Right forelimb (tissue), 1 donor: ENCODE measurements at regions not wholly inside any gene's neighbourhood (a gene's known extent, or its start where the extent isn't known, plus 50 kb on each side); places are given as distances from the start of the nearest gene placed in this dataset.

Experiments used
- DNase-seq: peaks from one replicate; pipeline ENCODE4 v3.0.0-alpha.2; 2018

DNA sequence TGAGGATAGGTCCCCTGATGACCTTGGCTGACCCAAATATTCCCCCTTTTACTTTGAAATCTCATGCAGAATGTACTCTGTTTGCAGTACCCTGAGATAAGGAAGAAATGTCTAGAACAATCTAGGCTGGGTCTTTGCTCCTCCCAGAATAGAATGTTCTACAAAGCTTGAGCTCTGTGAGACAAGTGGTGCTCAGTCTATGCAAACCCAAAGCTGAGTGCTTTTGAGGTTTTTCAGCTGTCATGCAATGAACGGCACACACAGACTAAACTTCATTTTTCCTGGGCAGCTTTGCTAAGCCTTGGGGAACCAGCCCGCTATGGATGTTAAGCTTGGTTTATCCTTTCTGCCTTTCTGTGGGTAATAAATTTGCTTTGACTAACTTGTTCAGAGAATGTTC is 513.6 kb downstream of the FAT4 start:
- DNase-seq: no peak

DNA sequence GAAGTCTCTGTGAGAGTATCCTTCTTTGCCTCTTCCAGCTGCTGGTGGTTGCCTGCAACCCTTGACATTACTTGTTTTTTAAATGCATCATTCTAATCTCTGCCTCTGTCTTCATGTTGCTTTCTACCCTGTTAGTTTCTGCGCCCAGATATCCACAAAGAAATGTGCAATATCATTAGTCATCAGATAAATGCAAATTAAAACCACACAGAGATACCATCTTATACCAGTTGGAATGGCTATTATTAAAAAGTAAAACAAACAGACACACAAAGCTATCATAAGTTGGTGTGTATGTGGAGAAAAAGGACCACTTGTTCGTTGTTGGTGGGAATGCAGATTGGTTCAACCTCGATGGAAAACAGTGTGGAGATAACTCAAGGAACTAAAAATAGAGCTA is 517.4 kb downstream of the FAT4 start:
- no peak for DNase-seq

DNA sequence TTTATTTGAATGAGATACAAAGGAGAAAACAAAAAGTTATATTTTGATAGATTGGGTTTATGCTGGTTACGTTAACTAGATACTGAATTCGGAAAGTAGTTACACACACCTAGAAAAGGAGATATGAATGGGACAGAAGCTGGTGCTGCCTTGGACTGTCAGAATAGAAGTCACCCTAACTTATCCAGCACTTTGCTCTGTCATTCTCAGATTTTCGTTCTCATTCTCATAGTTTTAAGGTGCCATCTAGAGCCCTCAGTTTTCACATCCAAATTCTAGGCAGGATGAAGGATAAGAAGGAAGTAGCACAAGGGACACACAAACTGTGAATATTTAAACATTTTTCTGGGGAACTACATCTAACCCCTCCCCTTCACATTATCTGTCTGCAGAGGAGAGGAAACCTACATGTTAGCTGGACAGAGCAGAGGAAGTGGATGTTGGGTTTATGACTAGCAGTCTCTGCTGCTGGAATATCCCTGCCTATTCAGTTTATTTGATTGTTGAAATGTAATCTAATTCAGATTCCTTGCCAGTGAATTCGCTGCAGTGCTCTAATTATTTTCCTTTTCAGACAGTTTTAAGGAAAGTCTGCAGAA is 521.9 kb downstream of the FAT4 start:
- DNase-seq: no peak

DNA sequence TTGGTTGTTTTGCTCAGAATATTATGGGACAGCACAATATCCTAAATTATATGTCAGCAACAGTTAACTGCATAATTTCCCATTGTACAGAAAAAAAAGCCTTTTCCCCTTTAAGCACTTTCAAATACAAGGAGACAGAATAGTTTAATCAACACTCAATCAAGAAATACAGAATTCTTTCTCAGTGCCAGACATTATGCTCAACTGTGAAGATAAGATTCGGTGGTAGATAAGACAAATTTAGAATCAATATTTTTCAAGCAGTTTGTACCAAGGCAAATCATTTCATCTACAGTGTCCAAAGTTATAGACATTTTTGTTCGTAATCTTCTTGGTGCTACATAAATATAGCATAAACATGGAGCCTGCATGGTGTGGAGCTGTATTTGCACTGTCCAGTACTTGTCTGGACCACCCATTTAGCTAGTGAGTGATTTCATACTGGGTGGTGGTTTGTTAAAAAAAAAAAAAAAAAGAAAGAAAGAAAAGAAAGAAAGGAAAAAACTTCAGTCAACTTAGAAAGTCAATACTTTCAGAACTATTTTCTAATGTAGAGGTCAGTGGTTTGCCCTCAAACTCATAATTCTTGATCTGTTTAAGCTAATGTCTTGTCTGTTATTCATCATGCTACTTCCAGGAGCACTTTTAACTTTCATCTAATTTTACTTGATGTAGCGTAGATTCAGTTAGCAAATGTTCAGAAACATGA is 522.9 kb downstream of the FAT4 start:
- DNase-seq: no peak

DNA sequence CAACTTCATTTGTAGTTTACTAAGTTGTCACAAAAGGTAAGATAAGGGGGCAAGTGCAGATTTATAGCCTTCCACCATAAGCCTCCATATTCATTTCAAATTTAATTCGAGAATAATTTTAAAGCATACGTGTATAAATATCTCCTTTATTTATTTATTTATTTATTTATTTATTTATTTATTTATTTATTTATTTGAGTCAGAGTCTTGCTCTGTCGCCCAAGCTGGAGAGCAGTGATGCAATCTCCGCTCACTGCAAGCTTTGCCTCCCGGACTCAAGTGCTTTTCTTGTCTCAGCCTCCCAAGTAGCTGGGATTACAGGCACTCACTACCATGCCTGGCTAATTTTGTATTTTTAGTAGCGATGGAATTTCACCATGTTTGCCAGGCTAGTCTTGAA is 523.4 kb downstream of the FAT4 start:
- no peak for DNase-seq

DNA sequence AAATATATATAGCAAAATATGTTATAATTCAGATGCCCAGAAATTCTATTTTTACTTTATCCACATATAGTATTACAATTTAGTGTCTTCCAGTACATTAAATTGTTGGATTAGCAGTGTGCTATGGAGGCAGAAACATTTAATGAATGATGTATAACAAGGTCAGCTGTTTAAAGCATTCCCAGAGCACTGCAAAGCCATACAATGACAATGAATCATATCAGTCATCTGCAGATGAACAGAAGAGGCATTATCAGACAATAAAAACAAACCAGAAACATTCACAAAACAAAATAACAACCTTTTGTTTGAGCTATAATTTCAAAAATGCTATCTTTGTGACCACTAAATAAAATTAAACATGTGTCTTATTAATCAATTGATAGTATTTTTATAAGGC is 524.2 kb downstream of the FAT4 start:
- DNase-seq: no peak

DNA sequence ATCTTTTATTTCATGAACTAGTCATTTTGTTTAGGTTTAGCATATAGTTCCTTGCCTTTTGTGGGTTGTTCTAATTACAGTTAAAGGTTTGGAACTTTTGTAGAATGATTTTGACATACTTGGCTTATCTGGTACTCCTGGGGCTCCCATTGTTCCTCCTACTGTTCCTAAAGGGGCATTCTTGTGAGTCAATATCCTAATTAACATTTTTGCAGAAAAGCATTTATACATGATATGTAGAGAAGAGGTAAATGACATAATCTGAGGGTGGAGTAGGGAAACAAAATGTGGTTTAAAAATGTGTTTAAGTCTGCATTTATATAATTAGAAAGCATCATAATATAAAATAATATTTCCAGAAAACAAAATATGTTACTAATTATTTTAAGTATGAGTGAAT is 529.2 kb downstream of the FAT4 start:
- no peak for DNase-seq

DNA sequence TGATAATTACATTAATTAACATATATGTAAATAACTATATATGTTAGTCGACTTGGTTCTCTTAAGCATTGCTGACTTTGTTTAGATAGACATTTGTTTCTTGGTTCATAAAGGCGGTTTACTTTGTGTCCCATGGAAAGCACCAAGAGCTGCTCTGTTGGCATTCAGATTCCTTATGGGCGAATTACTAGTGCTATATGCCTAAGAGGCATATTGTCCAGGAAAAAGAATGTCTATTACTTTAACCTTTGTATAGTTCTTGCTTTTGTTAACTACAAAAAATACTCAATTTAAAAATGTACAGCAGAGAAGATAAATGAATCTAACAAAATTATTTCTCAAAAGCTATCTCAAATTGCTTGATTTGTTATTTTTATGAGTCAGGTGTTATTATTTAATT is 532.8 kb downstream of the FAT4 start:
- DNase-seq: no peak

DNA sequence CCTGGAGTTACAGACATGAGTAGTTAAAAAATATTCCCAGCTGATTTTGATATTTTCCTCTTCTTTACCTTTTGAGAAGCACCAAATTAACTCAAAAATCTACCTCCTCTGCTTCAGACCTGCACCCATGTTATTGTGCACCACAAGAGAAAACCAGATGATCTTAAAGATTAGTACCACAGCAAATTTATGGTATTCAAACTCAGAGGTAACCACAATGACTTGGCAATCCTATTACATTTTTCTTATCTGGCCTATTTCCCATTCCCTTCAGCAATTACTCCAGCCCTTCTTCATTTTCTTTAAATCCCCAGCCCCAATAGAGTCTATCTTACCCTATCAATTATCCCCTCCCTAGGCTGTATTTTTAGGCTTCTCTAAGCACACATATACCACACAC is 535.1 kb downstream of the FAT4 start:
- no peak for DNase-seq

DNA sequence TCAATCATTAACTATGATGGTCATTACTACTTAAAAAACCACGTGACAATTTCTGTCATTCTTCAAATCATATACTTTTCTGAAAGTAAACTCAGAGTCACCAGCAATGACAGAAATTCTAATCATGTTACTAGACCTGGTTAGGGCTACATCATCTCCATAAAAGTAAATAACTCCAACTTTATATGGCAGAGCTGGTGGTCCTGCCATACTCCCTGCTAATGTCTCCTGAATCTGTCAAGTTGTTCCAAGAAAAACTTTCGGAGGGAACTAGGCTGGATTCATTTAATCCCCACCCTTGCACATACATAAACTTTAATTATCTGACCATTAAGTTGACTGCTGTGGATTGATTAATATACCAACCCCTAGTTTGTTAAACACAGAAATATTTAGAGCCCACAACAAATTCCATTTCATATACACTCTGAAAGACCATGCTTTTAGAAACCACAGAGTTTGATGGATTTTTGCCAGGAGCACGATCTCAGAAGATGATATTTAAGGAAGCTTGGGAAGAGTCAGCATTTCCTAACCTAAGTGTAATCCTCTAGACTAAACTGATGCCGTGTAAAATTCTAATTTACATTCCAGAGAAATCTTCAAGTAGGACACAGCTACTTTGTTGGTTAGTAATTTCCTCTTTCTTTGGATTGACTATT is 577.0 kb downstream of the FAT4 start:
- no peak for DNase-seq

DNA sequence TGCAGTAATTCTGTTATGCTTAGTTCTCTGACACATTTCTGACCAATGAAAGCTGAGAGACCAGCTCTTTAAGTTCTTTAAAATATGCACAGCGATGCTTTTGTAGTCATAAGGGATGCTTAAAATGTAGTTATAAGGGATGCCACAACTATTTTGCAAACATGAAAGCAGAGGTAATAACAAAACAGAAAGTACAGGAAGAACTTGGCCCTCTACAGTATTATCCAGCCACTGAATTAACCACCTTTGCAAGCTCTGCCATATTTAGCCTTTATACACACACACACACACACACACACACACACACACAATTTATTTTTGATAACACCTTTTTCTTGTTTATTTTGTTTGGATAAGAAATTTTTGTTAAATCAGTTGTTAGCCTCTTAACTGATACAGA is 590.0 kb downstream of the FAT4 start:
- DNase-seq: no peak

DNA sequence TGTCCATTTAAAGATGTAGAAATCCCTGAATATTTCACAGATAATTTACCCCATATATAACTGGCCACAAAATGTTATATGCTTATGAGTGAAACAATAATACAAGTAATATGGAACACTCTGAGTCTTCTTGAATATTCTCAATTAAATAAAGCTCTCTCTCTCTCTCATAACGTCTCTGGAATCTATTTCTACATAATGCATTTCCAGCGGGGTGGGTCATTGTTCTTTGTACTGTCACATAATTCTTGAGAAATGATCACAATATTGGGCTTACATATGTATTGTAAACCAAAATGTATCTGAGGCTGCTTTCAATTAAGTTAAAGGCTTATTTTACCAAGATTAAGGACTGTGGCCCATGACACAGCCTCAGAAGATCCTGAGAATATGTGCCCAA is 596.3 kb downstream of the FAT4 start:
- no peak for DNase-seq

DNA sequence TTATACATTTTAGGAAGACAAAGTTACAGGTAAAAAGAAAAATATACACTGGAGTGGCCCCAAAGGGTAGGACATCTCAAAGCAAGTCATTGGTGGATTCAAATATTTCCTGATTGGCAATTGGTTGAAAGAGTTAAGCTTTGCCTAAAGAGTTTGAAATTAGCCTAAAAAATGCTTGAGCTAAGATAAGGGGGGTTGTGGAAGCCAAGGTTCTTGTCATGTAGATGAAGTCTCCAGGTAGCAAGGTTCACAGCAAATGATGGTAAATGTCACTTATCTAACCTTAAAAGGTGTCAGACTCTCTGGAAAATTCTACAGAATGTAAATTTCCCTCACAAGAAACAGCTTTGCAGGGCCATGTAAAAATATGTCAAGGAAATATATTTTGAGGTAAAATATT is 596.7 kb downstream of the FAT4 start:
- DNase-seq: no peak

DNA sequence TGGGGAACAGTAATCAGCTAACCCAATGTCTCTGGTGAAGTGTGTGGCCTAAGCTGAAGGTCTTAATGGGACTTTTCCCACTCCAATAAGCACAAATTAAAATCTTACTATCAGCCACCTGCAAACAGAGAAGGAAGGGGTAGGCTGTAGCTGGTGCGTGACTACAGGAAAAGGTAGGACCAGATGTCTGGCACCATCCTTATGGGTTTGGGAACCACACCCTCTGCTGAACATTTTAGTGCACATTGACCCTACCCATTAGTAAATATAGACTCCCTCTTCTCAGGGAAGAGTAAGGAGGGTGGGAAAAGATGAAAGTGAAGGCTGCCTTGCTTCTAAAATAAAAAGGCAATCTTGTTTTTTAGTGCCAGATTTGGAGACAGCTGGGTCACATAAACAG is 602.8 kb downstream of the FAT4 start:
- no peak for DNase-seq

DNA sequence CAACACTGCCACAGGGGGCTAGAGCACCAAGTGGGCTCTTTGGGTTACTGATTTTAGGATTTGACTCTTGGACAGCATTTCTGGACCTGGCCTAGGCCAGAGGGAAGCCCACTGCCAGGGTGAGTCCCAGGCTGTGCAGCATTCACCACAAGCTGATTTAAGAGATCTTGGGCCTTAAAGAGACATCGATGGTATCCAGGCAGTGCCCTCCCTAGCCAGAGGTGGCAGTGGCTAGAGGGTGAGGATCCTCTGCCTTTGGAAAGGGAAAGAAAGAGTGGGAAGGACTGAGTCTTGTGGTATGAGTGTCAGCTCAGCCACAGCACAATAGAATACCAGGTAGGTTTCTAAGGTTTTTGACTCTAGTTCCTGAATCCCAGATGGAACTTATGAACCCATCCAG is 613.9 kb downstream of the FAT4 start:
- no peak for DNase-seq

DNA sequence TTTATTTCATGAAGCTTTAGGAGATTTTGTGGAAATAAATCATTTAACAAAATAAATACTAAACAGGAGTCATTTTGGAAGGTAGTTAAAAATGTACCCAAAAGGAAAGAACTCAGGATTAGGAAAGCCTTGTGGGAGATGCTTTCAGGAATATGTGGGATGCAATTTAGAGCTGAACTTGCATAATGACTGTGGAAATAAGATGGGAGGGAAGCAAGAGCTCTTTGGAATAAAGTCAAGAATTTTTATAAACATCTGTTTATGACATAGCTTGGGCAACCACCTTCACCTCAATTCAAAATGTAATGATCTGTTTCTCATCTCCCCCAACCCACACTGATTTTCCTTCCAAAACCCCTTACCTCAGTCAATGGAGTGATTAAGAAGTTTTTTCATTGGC is 623.8 kb downstream of the FAT4 start:
- DNase-seq: no peak

DNA sequence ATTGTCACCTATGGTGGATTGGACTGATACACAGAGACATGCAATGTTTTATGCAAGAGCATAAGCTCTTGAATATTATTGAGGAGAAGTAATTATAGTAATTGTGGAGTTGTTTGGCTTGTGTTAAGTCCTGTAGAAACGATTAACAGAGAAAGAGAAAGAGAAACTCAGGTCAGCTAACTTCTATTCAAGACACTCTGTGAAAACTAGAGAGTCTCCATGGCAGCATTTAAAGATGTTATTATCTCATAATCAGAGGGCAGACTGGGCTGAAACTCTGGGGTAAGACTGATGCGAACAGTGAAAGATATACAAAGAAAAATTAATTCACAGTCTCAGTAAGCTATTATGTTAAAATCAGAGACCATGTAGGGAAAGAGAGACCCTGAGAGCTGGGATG is 625.7 kb downstream of the FAT4 start:
- no peak for DNase-seq

DNA sequence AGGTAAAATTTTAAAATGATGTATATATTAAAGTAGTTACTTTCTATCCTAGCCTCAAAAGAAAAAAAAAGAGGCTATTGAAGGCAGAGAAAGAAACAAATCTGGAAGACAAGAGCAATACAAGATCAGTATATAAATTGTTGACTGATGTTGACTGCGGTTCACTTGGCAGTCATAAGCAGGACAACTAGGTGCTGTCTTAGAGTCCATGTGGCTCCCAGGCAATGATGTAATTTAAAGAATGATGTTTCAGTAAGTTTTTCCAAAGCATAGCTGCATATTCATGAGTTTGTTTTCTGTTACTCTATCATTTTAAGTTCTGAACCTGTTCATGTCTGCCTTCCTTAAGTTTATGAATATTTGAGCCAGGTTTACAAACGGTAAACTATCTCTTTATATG is 630.2 kb downstream of the FAT4 start:
- DNase-seq: no peak

DNA sequence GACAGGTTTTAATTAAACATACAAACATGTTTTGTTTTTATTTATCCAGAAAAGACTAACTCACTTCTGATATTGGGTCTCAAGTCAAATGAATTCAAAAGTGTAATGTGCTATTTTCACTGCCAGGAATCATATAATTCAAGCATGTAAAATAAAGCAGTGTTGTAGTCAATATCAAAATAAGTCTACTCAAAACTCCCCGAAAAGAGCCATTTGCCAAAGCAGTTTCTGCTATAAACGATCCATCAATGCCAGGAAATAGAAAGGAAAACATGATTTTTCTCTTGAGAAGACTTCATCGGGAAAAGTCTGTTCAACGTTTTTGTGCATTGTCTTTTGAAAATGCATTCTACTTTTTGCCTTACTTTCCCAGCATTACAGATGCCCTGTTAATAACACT is 633.3 kb downstream of the FAT4 start:
- DNase-seq: no peak

DNA sequence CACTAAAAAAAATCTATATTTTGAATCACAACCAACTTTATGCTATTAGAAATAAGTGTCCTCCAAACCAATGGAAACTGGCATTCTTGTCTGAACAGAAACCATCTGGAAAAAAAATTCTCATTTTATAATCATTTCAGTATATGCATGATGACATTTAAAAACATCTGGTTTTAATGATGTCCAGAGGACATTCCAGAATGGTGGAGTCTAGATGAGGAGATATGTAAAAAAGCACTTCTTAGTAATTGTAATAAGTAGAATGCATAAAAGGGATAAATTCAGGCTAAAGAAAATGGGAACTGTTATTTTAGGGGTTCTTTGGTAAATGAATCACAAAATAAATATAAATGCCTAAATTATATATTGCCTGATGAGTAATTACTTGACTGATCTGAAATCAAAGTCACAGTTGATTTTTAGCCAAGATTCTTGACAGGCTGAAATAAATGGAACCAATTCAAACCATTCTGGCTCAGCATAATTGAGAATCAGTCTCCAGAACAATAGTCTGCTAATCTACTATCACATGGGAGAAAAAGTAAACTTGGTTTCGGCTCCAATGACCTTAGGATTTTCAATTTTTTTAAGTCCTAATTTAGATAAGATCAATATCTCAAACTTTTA is 636.6 kb downstream of the FAT4 start:
- DNase-seq: no peak

DNA sequence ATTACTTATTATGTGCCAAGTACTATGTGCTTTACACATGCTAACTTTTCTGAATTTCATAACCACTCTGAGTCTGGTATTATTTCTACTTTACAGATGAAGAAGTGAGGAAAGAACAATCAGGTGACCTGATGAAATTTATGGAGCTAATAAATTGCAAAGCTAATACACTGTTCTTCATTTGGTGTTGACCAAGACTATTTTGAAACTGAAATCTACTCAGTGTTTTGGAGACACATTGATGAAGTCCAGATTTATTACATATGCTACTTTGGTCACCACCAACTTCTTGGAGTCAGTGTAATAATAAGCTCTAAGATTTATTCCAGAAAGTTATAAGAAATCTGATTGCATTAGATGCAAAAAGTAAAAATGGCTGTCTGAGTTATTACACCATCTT is 637.9 kb downstream of the FAT4 start:
- no peak for DNase-seq

DNA sequence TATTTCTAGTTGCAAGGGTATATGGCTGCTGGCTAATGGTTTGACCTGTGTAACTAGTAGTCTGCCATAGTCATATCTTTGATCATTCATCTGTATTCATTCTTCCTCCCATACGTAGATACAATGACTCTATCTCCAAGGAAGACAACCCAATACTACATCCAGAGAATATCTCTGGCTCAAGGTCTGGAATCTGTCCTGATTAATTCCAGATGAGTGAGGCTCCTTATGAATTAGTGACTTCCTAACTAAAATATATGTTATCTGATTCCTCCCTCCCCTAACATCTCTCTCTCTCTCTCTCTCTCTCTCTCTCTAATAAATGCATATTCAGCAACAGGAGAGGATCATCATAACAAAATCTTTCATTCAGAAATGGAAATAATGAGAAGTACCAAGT is 641.5 kb downstream of the FAT4 start:
- DNase-seq: no peak

DNA sequence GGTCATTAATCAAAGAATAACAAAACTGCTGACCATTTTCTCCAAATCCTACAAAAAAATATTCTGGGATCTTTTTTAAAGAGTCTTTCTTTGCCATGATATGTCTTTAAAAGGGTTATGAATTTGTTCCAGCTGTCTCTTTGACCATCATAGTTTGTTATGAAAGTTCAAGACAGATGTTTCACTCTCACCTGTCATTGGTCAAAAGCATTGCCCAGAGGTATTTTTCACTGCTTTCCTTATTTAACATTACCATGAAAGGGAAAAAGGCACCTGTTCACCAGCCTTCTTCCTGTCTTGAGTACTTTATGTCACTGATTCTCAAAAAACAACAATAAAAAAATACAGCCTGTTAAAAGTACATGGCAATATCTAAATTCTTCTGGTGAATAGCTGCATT is 643.8 kb downstream of the FAT4 start:
- DNase-seq: no peak

DNA sequence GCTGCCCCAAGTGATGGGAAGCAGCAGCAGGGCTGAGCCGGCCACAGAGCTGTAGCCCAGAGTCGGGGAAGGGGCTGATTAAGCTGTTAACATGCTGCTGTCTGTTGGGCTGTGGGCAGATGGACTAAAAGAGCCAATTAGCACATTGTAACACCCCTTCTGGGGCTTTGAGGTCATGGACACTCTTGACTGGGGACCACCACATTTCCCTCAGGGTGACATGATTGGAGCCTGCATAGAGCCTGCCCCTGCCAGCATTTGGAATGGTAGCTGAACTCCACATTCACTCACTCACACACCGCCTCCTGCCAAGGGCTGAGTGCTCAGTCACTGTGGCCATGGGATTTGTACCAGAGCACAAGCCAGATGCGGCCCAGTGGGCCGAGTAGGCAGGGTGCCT is 646.9 kb downstream of the FAT4 start:
- DNase-seq: no peak
